Cardiac fibroblast (primary cell): ENCODE measurements at regions not wholly inside any gene's neighbourhood (a gene's known extent, or its start where the extent isn't known, plus 50 kb on each side); places are given as distances from the start of the nearest gene placed in this dataset.
"Not testable (repeated sequence)": the region's sequence is repeated elsewhere in the genome, so short reads cannot be mapped to it uniquely, and the experiment has no call there.

Experiments used
- DNase-seq, 2 donors: peaks; one replicate each; pipeline versions ENCODE4 v3.0.0 to v3.0.0-alpha.2; 2010; ENCODE audit warnings: low read depth in 2 of 2
- H3K4me3 ChIP-seq, 2 donors: replicated peaks in 1 of 2; 1 replicate in 1 of 2; 2 replicates in 1 of 2; pipeline ENCODE4 v1.5.1; 2011; ENCODE audit warnings: low read depth in 2 of 2, low read length in 2 of 2, mild to moderate bottlenecking in 2 of 2, moderate library complexity in 1 of 2
- CTCF ChIP-seq: IDR thresholded peaks from one replicate; pipeline ENCODE4 v1.5.1; 2011; ENCODE audit warnings: low read depth, mild to moderate bottlenecking, low read length, inconsistent platforms

GRCh38 chr6:104472021-104472901 is 387.5 kb downstream of the HACE1 start:
- TF ChIP-seq CTCF = no peak
- no peak for DNase-seq
- no peak overlapping the region for H3K4me3 ChIP-seq

- H3K4me3 ChIP-seq = no peak overlapping the region
- DNase-seq = no peak
- TF ChIP-seq CTCF = no peak
Measured at GRCh38 chr6:104466306-104466705, 393.4 kb downstream of the HACE1 start.

- no peak overlapping the region for H3K4me3 ChIP-seq
- DNase-seq = peak; percentile 7 to 27
- TF ChIP-seq CTCF = no peak
Measured at GRCh38 chr6:104462811-104463599, 396.7 kb downstream of the HACE1 start.

GRCh38 chr6:104460738-104461483 is 398.8 kb downstream of the HACE1 start:
- no peak for DNase-seq
- no peak overlapping the region for H3K4me3 ChIP-seq
- no peak for TF ChIP-seq CTCF

GRCh38 chr6:104459543-104459942 is 400.2 kb downstream of the HACE1 start:
- DNase-seq = no peak
- no peak overlapping the region for H3K4me3 ChIP-seq
- no peak for TF ChIP-seq CTCF

GRCh38 chr6:104449918-104450317 is 409.8 kb downstream of the HACE1 start:
- no peak for TF ChIP-seq CTCF
- no peak for DNase-seq
- no peak overlapping the region for H3K4me3 ChIP-seq

GRCh38 chr6:104446101-104447080 is 413.3 kb downstream of the HACE1 start:
- DNase-seq, H3K4me3 ChIP-seq: not testable (repeated sequence)
